H1 (cell line): ENCODE measurements at regions not wholly inside any gene's neighbourhood (a gene's known extent, or its start where the extent isn't known, plus 50 kb on each side); places are given as distances from the start of the nearest gene placed in this dataset.

Experiments
- CTCF ChIA-PET: fragments of 300-600 bp; sonication (Branson Sonifier 250); formaldehyde crosslinking; loops from one replicate; lab custom pipeline; 2021; ENCODE audit not compliant: partially characterized antibody; lab: Charles Lee
- POLR2A ChIA-PET: fragments of 300-600 bp; sonication (Branson Sonifier 250); formaldehyde crosslinking; loops from one replicate; lab custom pipeline; 2021; ENCODE audit warnings: inconsistent platforms; ENCODE audit not compliant: partially characterized antibody; lab: Charles Lee
- DNase-seq, 2 experiments: peaks; one replicate each; pipeline versions ENCODE4 v3.0.0 to v3.0.0-alpha.2; 2010 to 2022; ENCODE audit warnings: low spot score in 2 of 2, low read depth in 1 of 2, mixed read lengths in 1 of 2
- FAIRE-seq: peaks from 2 replicates; lab custom pipeline; 2011; peaks lifted over from hg19 to GRCh38; lab: Jason Lieb, UNC
- H2AFZ ChIP-seq: 2 replicates; pipeline ENCODE4 v1.8.1; 2012; ENCODE audit warnings: low read length, inconsistent platforms
- H2AK5ac ChIP-seq: 2 replicates; pipeline ENCODE4 v1.6.1; 2013; ENCODE audit warnings: low read depth, low read length
- H2BK120ac ChIP-seq: replicated peaks from 2 replicates; pipeline ENCODE3; 2013; ENCODE audit warnings: low read depth, low read length, inconsistent platforms
- H2BK12ac ChIP-seq: 2 replicates; pipeline ENCODE4 v1.6.1; 2013; ENCODE audit warnings: low read depth, low read length
- H2BK15ac ChIP-seq: 2 replicates; pipeline ENCODE4 v1.6.1; 2013; ENCODE audit warnings: low read length
- H2BK20ac ChIP-seq: 2 replicates; pipeline ENCODE4 v1.6.1; 2013; ENCODE audit warnings: low read length
- H2BK5ac ChIP-seq: 2 replicates; pipeline ENCODE4 v1.6.1; 2013; ENCODE audit warnings: low read depth, low read length
- H3K14ac ChIP-seq: 2 replicates; pipeline ENCODE4 v1.6.1; 2013; ENCODE audit warnings: inconsistent platforms; ENCODE audit not compliant: insufficient read length
- H3K18ac ChIP-seq: 2 replicates; pipeline ENCODE4 v1.6.1; 2013; ENCODE audit warnings: low read length; ENCODE audit errors: extremely low read depth
- H3K23ac ChIP-seq: 2 replicates; pipeline ENCODE4 v1.6.1; 2013; ENCODE audit warnings: inconsistent platforms; ENCODE audit not compliant: insufficient read length
- H3K23me2 ChIP-seq: 2 replicates; pipeline ENCODE4 v1.6.1; 2013; ENCODE audit warnings: low read depth, low read length
- H3K27ac ChIP-seq: 2 replicates; pipeline ENCODE4 v1.6.1; 2011; ENCODE audit warnings: low read depth, low read length, inconsistent platforms
- H3K27me3 ChIP-seq, 4 experiments: replicated peaks in 1 of 4; 1 replicate in 1 of 4; 2 replicates in 3 of 4; pipeline versions ENCODE4 v1.6.1 to v1.8.1; 2011 to 2013; ENCODE audit warnings: low read length in 3 of 4, mild to moderate bottlenecking in 3 of 4, inconsistent platforms in 2 of 4, mixed read lengths in 2 of 4, moderate library complexity in 1 of 4; ENCODE audit not compliant: control insufficient read depth in 3 of 4, insufficient read depth in 3 of 4; ENCODE audit errors: extremely low read depth in 1 of 4
- H3K36me3 ChIP-seq, 4 experiments: 2 replicates each; pipeline versions ENCODE4 v1.6.1 to v1.8.1; 2011 to 2013; ENCODE audit warnings: mild to moderate bottlenecking in 4 of 4, low read length in 3 of 4, moderate library complexity in 2 of 4, control low read depth in 1 of 4, inconsistent platforms in 1 of 4; ENCODE audit not compliant: insufficient read depth in 4 of 4, control insufficient read depth in 2 of 4
- H3K4ac ChIP-seq: replicated peaks from 2 replicates; pipeline ENCODE3; 2013; ENCODE audit warnings: low read length, low read depth, mixed read lengths, inconsistent platforms; ENCODE audit not compliant: insufficient read length
- H3K4me1 ChIP-seq, 4 experiments: replicated peaks in 1 of 4; 1 replicate in 1 of 4; 2 replicates in 3 of 4; pipeline versions ENCODE4 v1.6.1 to v1.8.1; 2011 to 2013; ENCODE audit warnings: low read length in 3 of 4, inconsistent platforms in 2 of 4, mixed read lengths in 1 of 4; ENCODE audit not compliant: insufficient read depth in 4 of 4, control insufficient read depth in 3 of 4
- H3K4me2 ChIP-seq, 2 experiments: 2 replicates each; pipeline versions ENCODE4 v1.6.1 to v1.8.1; 2011 to 2013; ENCODE audit warnings: low read depth in 2 of 2, low read length in 2 of 2, control low read depth in 1 of 2, inconsistent platforms in 1 of 2, mild to moderate bottlenecking in 1 of 2; ENCODE audit not compliant: insufficient read depth in 1 of 2
- H3K4me3 ChIP-seq, 4 experiments: fragments of 200-600, 300-600 bp in 1 of 4; sonication (generic), shearing (Covaris generic), sonication (Bioruptor Twin) in 1 of 4; 2 replicates each; pipeline versions ENCODE4 v1.5.1 to v1.8.1; 2011 to 2016; ENCODE audit warnings: low read length in 4 of 4, low read depth in 3 of 4, control low read depth in 2 of 4, inconsistent platforms in 2 of 4, mild to moderate bottlenecking in 2 of 4, mixed read lengths in 1 of 4, moderate library complexity in 1 of 4; ENCODE audit not compliant: insufficient read depth in 2 of 4; ENCODE audit errors: extremely low read depth in 1 of 4
- H3K56ac ChIP-seq: replicated peaks from 2 replicates; pipeline ENCODE3; 2013; ENCODE audit warnings: low read depth, mild to moderate bottlenecking, mixed read lengths, low read length, inconsistent platforms; ENCODE audit not compliant: insufficient read length
- H3K79me1 ChIP-seq: 2 replicates; pipeline ENCODE4 v1.6.1; 2013; ENCODE audit warnings: low read depth, low read length, control low read depth
- H3K79me2 ChIP-seq, 2 experiments: 2 replicates each; pipeline versions ENCODE4 v1.6.1 to v1.8.1; 2012 to 2013; ENCODE audit warnings: low read length in 2 of 2, mild to moderate bottlenecking in 2 of 2, inconsistent platforms in 1 of 2; ENCODE audit not compliant: insufficient read depth in 2 of 2, control insufficient read depth in 1 of 2
- H3K9ac ChIP-seq, 4 experiments: replicated peaks in 1 of 4; 1 replicate in 1 of 4; 2 replicates in 3 of 4; pipeline versions ENCODE4 v1.6.1 to v1.8.1; 2011 to 2013; ENCODE audit warnings: low read depth in 3 of 4, low read length in 3 of 4, control low read depth in 2 of 4, mild to moderate bottlenecking in 2 of 4, moderate library complexity in 2 of 4, inconsistent platforms in 1 of 4; ENCODE audit errors: extremely low read depth in 1 of 4
- H3K9me3 ChIP-seq, 2 experiments: 2 replicates each; pipeline versions ENCODE4 v1.6.1 to v1.8.1; 2012 to 2013; ENCODE audit warnings: mild to moderate bottlenecking in 2 of 2, moderate library complexity in 2 of 2, control low read depth in 1 of 2, inconsistent platforms in 1 of 2, low read depth in 1 of 2, low read length in 1 of 2, mixed read lengths in 1 of 2; ENCODE audit not compliant: insufficient read depth in 2 of 2
- H4K20me1 ChIP-seq, 2 experiments: replicated peaks in 1 of 2; 2 replicates each; pipeline versions ENCODE3 to v1.8.1; 2011 to 2013; ENCODE audit warnings: inconsistent platforms in 2 of 2, low read length in 2 of 2, mild to moderate bottlenecking in 1 of 2; ENCODE audit not compliant: insufficient read depth in 2 of 2, control insufficient read depth in 1 of 2
- H4K5ac ChIP-seq: 2 replicates; pipeline ENCODE4 v1.6.1; 2013; ENCODE audit warnings: low read length, low read depth, mixed read lengths, inconsistent platforms; ENCODE audit not compliant: insufficient read length
- H4K8ac ChIP-seq: 2 replicates; pipeline ENCODE4 v1.8.0; 2013; ENCODE audit warnings: mild to moderate bottlenecking, moderate library complexity, low read length, inconsistent platforms; ENCODE audit not compliant: insufficient read depth; ENCODE audit errors: extremely low read depth
- H4K91ac ChIP-seq: replicated peaks from 2 replicates; pipeline ENCODE3; 2013; ENCODE audit warnings: low read length, mixed read lengths, inconsistent platforms; ENCODE audit not compliant: insufficient read length
- BACH1 ChIP-seq: IDR thresholded peaks from 2 replicates; pipeline ENCODE4 v1.6.1; 2012; ENCODE audit warnings: low read length, improper control_type of control experiment
- CBX5 ChIP-seq: fragments of 300-800, 300-1000 bp; sonication (generic); IDR thresholded peaks from 2 replicates; pipeline ENCODE4 v1.7.1; 2016; ENCODE audit warnings: antibody characterized with exemption, low read length, low read depth
- CREB1 ChIP-seq: IDR thresholded peaks from 2 replicates; pipeline ENCODE4 v1.6.1; 2012; ENCODE audit warnings: inconsistent platforms
- HDAC2 ChIP-seq, 2 experiments: fragments of 300-600 bp in 1 of 2; sonication (generic) in 1 of 2; IDR thresholded peaks; 2 replicates each; pipeline ENCODE4 v1.6.1; 2011 to 2012; ENCODE audit warnings: low read depth in 2 of 2, low read length in 2 of 2, mild to moderate bottlenecking in 2 of 2, moderate library complexity in 2 of 2, borderline replicate concordance in 1 of 2, inconsistent platforms in 1 of 2
- JUND ChIP-seq: IDR thresholded peaks from 2 replicates; pipeline ENCODE4 v1.6.1; 2011; ENCODE audit warnings: mild to moderate bottlenecking, improper control_type of control experiment, low read length
- MAX ChIP-seq: IDR thresholded peaks from 2 replicates; pipeline ENCODE4 v1.6.1; 2012; ENCODE audit warnings: inconsistent platforms
- PHF8 ChIP-seq: fragments of 200-600 bp; sonication (generic); conservative IDR thresholded peaks from 2 replicates; pipeline ENCODE4 v1.7.1; 2012; ENCODE audit warnings: low read depth, mild to moderate bottlenecking, inconsistent platforms, low read length, moderate library complexity
- RAD21 ChIP-seq, 2 experiments: IDR thresholded peaks in 1 of 2; conservative IDR thresholded peaks in 1 of 2; 2 replicates each; pipeline ENCODE4 v1.6.1; 2011; ENCODE audit warnings: low read depth in 2 of 2, low read length in 2 of 2, improper control_type of control experiment in 1 of 2, inconsistent platforms in 1 of 2, mild to moderate bottlenecking in 1 of 2, moderate library complexity in 1 of 2
- SIN3A ChIP-seq, 2 experiments: IDR thresholded peaks in 1 of 2; conservative IDR thresholded peaks in 1 of 2; 2 replicates each; pipeline ENCODE4 v1.6.1; 2011 to 2012; ENCODE audit warnings: low read length in 2 of 2, improper control_type of control experiment in 1 of 2, low read depth in 1 of 2, mild to moderate bottlenecking in 1 of 2
- SIX5 ChIP-seq: IDR thresholded peaks from 2 replicates; pipeline ENCODE4 v1.6.1; 2011; ENCODE audit warnings: mild to moderate bottlenecking, low read depth, low read length
- TAF7 ChIP-seq: optimal IDR thresholded peaks from 2 replicates; pipeline ENCODE3; 2011; ENCODE audit warnings: low read depth, mild to moderate bottlenecking, inconsistent platforms, low read length, moderate library complexity, borderline replicate concordance
- WGBS, 2 experiments: shearing (Covaris generic) in 1 of 2; methylation state at CpG; one replicate each; pipeline versions ENCODE4 v1.1.6 to v1.1.7; 2013 to 2015; ENCODE audit warnings: low lambda C conversion rate in 2 of 2, mixed read lengths in 2 of 2, inconsistent platforms in 1 of 2, low coverage in 1 of 2, missing lambda C conversion rate in 1 of 2; ENCODE audit not compliant: insufficient replicate concordance in 2 of 2, insufficient coverage in 1 of 2, insufficient read length in 1 of 2; ENCODE audit errors: extremely low coverage in 1 of 2, missing lambda C conversion rate in 1 of 2; 5-methylcytosine and 5-hydroxymethylcytosine counted together

GRCh38 chr1:244918421-244919319 is 54.3 kb upstream of the HNRNPU start:
- Histone ChIP-seq H2BK5ac (no peak overlapping the region), H3K4ac (no peak overlapping the region), H3K27me3 (peaks cover 0 to 11% (median 7%) of the 10 kb centered on the region in 4 experiments; a peak in 3 of 7 replicates), H3K9me3 (no peaks in the 10 kb centered on the region), H3K4me3 (peak overlapping the region; percentile 29 to 61 (median 36)), H3K4me2 (peak overlapping the region; percentile 70 to 91), H4K5ac (no peak overlapping the region), H2AFZ (0 out of 2 replicates have a peak overlapping the region, but pooled peaks have one; percentile 49), H3K23ac (no peak overlapping the region), H3K14ac (no peak overlapping the region), H3K18ac (no peak overlapping the region), H3K9ac (no peak overlapping the region), H3K23me2 (peaks cover 5% of the 10 kb centered on the region; the same call in 1 of the 2 replicates), H4K8ac (no peak overlapping the region), H2BK20ac (no peak overlapping the region), H2BK15ac (no peak overlapping the region), H3K4me1 (peaks cover 2 to 4% (median 3%) of the 10 kb centered on the region in 4 experiments; a peak in 6 of 7 replicates), H2AK5ac (no peak overlapping the region), H3K56ac (no peak overlapping the region), H4K91ac (no peak overlapping the region), H3K27ac (no peak overlapping the region), H2BK12ac (no peak overlapping the region), H3K79me2 (no peaks in the 10 kb centered on the region), H4K20me1 (no peaks in the 10 kb centered on the region), H3K79me1 (no peaks in the 10 kb centered on the region), H3K36me3 (no peaks in the 10 kb centered on the region), H2BK120ac (no peak overlapping the region)
- ChIA-PET POLR2A (no interaction called here), CTCF (interaction anchor here (1.6 kb wide), 1 partner anchor 7 kb away, joined by 3 read pairs; no protein-coding TSS in a partner anchor)
- FAIRE-seq = no peak
- 11% methylated on average over 47 of the region's 62 CpGs; no CpG with 5 or more reads in 1 of the 2 experiments for WGBS, 2 experiments
- DNase-seq = peak in 1 of 2 experiments; percentile 59
- TF ChIP-seq SIX5 (no peak), SIN3A (conservative IDR thresholded peaks at IDR 0.05 in 1 of 2, IDR thresholded peaks at IDR 0.05 in 1 of 2; ENCODE audit: low read depth in 1 of 2, low read length in 2 of 2) (peak in 1 of 2 experiments; percentile 79; a peak in 1 of 4 replicates), HDAC2 (IDR thresholded peaks at IDR 0.05; ENCODE audit: borderline replicate concordance in 1 of 2, low read depth in 2 of 2, low read length in 2 of 2) (no peak; a peak in 1 of 4 replicates), BACH1 (peak; percentile 66), JUND (no peak), RAD21 (IDR thresholded peaks at IDR 0.05 in 1 of 2, conservative IDR thresholded peaks at IDR 0.05 in 1 of 2; ENCODE audit: low read depth in 2 of 2, low read length in 2 of 2) (no peak), TAF7 (no peak), CREB1 (no peak), PHF8 (no peak), MAX (peak; percentile 66), CBX5 (no peak)
